HFF-Myc (cell line): ENCODE measurements at regions not wholly inside any gene's neighbourhood (a gene's known extent, or its start where the extent isn't known, plus 50 kb on each side); places are given as distances from the start of the nearest gene placed in this dataset.
"Not testable (repeated sequence)": the region's sequence is repeated elsewhere in the genome, so short reads cannot be mapped to it uniquely, and the experiment has no call there.

Experiments used
- DNase-seq: peaks from one replicate; pipeline ENCODE4 v3.0.0-alpha.2; 2011; ENCODE audit warnings: low read depth; ENCODE audit errors: extremely low read depth
- H3K4me3 ChIP-seq: replicated peaks from 2 replicates; pipeline ENCODE4 v1.5.1; 2011; ENCODE audit warnings: low read depth, mild to moderate bottlenecking, control low read depth, low read length
- CTCF ChIP-seq: IDR thresholded peaks from 2 replicates; pipeline ENCODE4 v1.5.1; 2012; ENCODE audit warnings: mild to moderate bottlenecking, low read depth, low read length, control low read depth; ENCODE audit errors: missing control alignments

- H3K4me3 ChIP-seq, result no peak overlapping the region
- no peak for TF ChIP-seq CTCF
- no peak for DNase-seq
These were observed 1806.1 kb upstream of the PIK3C3 start for GRCh38 chr18:40148960-40149359.

DNA sequence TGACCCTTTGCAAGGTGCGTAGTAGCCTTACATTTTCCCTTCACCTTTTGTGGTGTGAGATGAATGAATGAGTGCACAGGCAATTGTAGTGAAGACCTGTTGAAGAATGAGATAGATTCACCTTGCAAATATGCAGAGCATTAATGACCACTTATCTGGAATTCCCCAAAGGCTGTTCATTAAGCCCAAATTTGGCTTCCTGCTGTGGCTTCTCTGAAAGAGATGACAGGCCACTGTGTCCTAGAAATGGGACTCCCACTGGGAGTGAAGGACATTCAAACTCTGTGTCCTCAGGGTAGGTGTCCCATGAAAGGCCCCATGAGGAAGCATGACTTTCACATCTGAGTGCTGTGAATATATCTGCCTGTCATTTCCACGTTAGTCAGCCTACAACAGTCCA, 1821.8 kb upstream of the PIK3C3 start:
- H3K4me3 ChIP-seq, result no peak overlapping the region
- no peak for DNase-seq
- TF ChIP-seq CTCF, result no peak

DNA sequence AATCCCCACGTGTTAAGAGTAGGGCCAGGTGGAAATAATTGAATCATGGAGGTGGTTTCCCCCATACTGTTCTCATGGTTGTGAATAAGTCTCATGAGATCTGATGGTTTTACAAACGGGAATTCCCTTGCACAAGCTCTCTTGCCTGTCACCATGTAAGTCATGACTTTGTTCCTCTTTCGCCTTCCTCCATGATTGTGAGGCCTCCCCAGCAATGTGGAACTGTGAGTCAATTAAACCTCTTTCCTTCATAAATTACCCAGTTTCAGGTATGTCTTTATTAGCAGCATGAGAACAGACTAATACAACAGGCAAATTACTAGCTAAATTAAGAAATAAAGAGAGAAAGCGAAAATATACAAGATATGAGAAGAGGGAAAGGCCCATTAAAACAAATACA, 1822.6 kb upstream of the PIK3C3 start:
- H3K4me3 ChIP-seq, DNase-seq: not testable (repeated sequence)

DNA sequence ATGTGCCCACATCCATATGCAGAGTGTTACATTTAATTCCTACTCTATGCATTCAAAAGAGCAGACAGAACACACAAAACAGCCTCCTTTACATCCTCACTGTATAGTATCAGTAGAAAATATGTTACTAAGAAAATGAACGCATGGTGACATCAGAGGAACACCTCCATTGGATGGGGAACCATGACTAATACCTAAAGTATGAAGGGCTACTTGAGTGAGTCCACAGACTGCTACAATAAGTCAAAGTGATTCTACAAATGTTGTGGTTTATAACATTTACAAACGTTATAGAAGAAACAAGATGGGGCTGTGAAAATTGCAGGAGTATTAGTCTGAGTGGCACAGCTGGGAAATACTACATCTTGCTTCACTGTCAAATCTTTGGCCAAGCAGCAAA, 1830.9 kb upstream of the PIK3C3 start:
- no peak for TF ChIP-seq CTCF
- DNase-seq, result no peak
- no peak overlapping the region for H3K4me3 ChIP-seq

DNA sequence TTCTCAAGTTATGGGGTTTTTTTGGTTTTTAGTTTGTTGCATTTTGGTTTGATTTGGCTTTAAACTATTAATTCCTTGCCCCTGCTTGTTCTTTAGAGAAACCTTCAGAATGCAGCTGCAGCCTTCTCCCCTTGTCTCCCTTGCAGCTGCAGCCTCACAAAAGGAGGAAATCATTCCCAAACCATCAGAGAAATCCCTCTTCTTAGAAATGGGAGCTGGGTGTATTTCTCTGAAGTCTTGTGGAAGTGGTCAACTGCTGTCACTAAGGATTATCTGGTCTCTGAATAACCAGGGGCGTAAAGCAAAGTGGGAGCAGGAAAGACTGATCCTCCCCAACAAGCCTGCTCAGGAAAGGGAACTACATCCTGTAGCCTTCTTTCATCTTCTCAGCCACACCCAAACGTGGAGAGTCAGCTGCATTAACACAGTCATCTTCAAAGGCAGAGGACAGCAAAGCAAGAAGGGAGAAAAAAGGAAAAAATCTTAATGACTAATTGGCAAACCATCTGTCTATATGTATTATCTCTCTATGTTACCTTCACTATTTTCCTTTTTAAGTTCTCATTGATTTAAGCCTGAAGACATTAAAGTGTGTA, 1834.1 kb upstream of the PIK3C3 start:
- H3K4me3 ChIP-seq, result no peak overlapping the region
- no peak for DNase-seq
- TF ChIP-seq CTCF, result no peak

DNA sequence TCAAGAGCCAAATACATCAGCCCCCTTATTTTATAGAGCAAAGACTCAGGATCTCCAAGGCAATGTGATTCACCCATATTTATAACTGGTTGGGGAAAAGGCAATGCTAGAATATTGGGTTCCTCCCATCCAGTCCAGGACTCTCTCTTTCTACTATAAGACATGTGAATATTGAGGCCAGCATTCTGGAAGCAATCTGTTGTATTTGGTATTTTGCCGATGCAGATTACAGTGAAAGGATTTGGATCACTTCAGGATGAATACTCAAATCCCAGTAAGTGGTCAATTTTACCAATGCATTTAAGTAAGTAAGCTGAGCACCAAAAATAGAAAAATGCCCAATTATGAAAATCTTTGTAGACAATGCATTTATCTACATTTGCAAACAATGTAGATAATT, 1834.7 kb upstream of the PIK3C3 start:
- no peak for DNase-seq
- TF ChIP-seq CTCF, result no peak
- no peak overlapping the region for H3K4me3 ChIP-seq

DNA sequence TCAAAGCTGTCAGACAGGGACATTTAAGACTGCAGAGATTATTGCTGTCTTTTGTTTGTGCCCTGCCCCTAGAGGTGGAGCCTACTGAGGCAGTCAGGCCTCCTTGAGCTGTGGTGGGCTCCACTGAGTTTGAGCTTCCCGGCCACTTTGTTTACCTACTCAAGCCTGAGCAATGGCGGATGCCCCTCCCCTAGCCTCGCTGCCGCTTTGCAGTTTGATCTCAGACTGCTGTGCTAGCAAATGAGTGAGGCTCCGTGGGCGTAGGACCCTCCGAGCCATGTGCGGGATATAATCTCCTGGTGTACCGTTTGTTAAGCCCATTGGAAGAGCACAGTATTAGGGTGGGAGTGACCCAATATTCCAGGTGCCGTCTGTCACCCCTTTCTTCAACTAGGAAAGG, 1835.5 kb upstream of the PIK3C3 start:
- not testable (repeated sequence) for H3K4me3 ChIP-seq, DNase-seq

GRCh38 chr18:40110455-40110854, 1844.6 kb upstream of the PIK3C3 start:
- H3K4me3 ChIP-seq, result no peak overlapping the region
- no peak for TF ChIP-seq CTCF
- no peak for DNase-seq
